Choroid plexus epithelial cell (primary cell): ENCODE measurements at regions not wholly inside any gene's neighbourhood (a gene's known extent, or its start where the extent isn't known, plus 50 kb on each side); places are given as distances from the start of the nearest gene placed in this dataset.

Source experiments
- DNase-seq: peaks from one replicate; pipeline ENCODE4 v3.0.0-alpha.2; 2010; ENCODE audit warnings: low read depth
- H3K4me3 ChIP-seq: 2 replicates; pipeline ENCODE4 v1.5.1; 2011; ENCODE audit warnings: low read depth, mild to moderate bottlenecking, control low read depth, low read length, moderate library complexity
- CTCF ChIP-seq: conservative IDR thresholded peaks from 2 replicates; pipeline ENCODE4 v1.5.1; 2011; ENCODE audit warnings: low read depth, mild to moderate bottlenecking, control low read depth, inconsistent platforms, low read length, moderate library complexity

- no peak for TF ChIP-seq CTCF
- no peak overlapping the region for H3K4me3 ChIP-seq
- DNase-seq, result peak; percentile 90
These were observed 162.8 kb upstream of the TMEM45B start for GRCh38 chr11:129652835-129653234.

- no peak for DNase-seq
- no peak overlapping the region for H3K4me3 ChIP-seq
- no peak for TF ChIP-seq CTCF
These were observed 160.3 kb upstream of the TMEM45B start for GRCh38 chr11:129655247-129655832.

GRCh38 chr11:129657866-129658525, 157.7 kb upstream of the TMEM45B start:
- no peak for TF ChIP-seq CTCF
- no peak overlapping the region for H3K4me3 ChIP-seq
- no peak for DNase-seq

GRCh38 chr11:129658526-129658867, 157.2 kb upstream of the TMEM45B start:
- H3K4me3 ChIP-seq, result no peak overlapping the region
- no peak for DNase-seq
- TF ChIP-seq CTCF, result no peak

GRCh38 chr11:129680907-129681306, 134.7 kb upstream of the TMEM45B start:
- TF ChIP-seq CTCF, result no peak
- no peak overlapping the region for H3K4me3 ChIP-seq
- DNase-seq, result no peak

- no peak for TF ChIP-seq CTCF
- H3K4me3 ChIP-seq, result no peak overlapping the region
- DNase-seq, result no peak
These were observed 134.1 kb upstream of the TMEM45B start for GRCh38 chr11:129681344-129682114.
